ENCODE measurements at regions not wholly inside any gene's neighbourhood (a gene's known extent, or its start where the extent isn't known, plus 50 kb on each side); places are given as distances from the start of the nearest gene placed in this dataset.

DNA sequence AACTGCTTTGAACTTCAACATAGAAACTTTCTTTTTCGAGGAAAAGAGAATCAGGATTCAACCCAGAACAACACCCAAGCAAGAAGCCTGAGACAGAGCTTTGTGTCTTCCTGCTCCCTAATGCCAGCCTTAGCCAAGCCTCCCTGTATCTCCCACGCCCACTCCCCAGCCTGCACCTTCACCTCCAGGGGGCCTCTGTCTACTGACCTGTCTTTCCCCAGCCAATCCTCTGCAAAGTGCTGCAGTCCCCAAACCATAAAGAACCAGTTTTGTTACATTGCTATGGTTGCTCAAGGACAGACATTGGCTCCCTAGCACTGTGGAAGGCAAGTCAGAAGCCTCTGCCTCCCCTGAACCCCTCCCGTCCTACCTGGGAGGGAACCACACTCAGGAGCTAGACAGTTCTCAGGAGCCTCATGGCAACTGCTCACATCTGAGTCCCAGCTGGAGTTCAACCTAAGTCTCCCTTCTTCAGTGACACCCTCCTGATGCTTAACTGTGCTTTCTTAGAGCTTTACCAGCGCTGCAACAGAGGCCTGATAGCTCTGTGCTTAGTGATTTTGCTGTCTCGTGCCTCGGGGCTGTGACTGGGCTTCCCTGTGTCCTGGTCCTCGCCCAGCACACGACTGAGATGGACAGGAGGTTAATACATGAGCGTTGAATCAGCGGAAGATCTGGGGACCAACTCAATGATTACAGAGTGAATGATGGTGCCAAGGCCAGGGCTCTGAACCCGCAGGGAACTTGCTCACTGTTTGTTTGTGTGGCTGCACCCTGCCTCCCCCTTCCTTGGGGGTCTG is 101.5 kb upstream of the DUSP22 start:
- ChIA-PET POLR2A (no interaction called here), CTCF (interaction anchor here (1.1 to 6.4 kb wide), 13 partner anchors 11 to 403 kb away, joined by 3 to 49 read pairs (median 11); partner anchors contain the start of gene IRF4)
- TF ChIP-seq, protein P1, sequence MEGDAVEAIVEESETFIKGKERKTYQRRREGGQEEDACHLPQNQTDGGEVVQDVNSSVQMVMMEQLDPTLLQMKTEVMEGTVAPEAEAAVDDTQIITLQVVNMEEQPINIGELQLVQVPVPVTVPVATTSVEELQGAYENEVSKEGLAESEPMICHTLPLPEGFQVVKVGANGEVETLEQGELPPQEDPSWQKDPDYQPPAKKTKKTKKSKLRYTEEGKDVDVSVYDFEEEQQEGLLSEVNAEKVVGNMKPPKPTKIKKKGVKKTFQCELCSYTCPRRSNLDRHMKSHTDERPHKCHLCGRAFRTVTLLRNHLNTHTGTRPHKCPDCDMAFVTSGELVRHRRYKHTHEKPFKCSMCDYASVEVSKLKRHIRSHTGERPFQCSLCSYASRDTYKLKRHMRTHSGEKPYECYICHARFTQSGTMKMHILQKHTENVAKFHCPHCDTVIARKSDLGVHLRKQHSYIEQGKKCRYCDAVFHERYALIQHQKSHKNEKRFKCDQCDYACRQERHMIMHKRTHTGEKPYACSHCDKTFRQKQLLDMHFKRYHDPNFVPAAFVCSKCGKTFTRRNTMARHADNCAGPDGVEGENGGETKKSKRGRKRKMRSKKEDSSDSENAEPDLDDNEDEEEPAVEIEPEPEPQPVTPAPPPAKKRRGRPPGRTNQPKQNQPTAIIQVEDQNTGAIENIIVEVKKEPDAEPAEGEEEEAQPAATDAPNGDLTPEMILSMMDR (IDR thresholded peaks at IDR 0.05), result peak; percentile 12
- no peak for TF ChIP-seq EZH2 (IDR thresholded peaks at IDR 0.05; ENCODE audit: borderline replicate concordance, insufficient read depth, low read depth, low read length, poor library complexity, severe bottlenecking)
- no peaks in the 10 kb centered on the region for H3K9me3 Mint-ChIP-seq (ENCODE audit: insufficient read depth)
- no peak overlapping the region for H3K9ac ChIP-seq (ENCODE audit: low read length)
- no peak overlapping the region for H2AFZ ChIP-seq (ENCODE audit: insufficient read depth, low read depth, low read length, poor library complexity, severe bottlenecking)
- H3K9me3 ChIP-seq (ENCODE audit: control extremely low read depth in 1 of 3, control insufficient read depth in 2 of 3, insufficient read depth in 1 of 3, low read length in 2 of 3), result no peaks in the 10 kb centered on the region
- intact Hi-C loops (cut with micrococcal nuclease), result no loop called here
- WGBS (ENCODE audit: insufficient coverage), result 79% methylated on average over 11 of the region's 11 CpGs
- H3K79me2 ChIP-seq (ENCODE audit: control insufficient read depth, insufficient read depth, low read length), result no peaks in the 10 kb centered on the region
- H4K20me1 ChIP-seq (ENCODE audit: control insufficient read depth, insufficient read depth, low read length, poor library complexity, severe bottlenecking), result no peaks in the 10 kb centered on the region
- H3K27me3 Mint-ChIP-seq, result no peaks in the 10 kb centered on the region
- H3K27ac ChIP-seq (ENCODE audit: low read length in 2 of 2), result no peak overlapping the region
- no peak for DNase-seq
- H3K4me1 ChIP-seq (ENCODE audit: control insufficient read depth in 2 of 2, insufficient read depth in 2 of 2, low read length in 2 of 2), result peaks cover 54 to 71% of the 10 kb centered on the region in 2 donors
- peak overlapping the region; percentile 51 for H3K27ac Mint-ChIP-seq
- H3K4me3 ChIP-seq (ENCODE audit: control extremely low read depth in 1 of 5, extremely low read depth in 1 of 5, insufficient read depth in 1 of 5, low read depth in 2 of 5, low read length in 4 of 5), result no peak overlapping the region
- H3K36me3 ChIP-seq (replicated peaks in 1 of 2; ENCODE audit: control extremely low read depth in 1 of 2, control insufficient read depth in 1 of 2, extremely low read depth in 1 of 2, insufficient read depth in 2 of 2, low read length in 1 of 2), result no peaks in the 10 kb centered on the region
- no peaks in the 10 kb centered on the region for H3K27me3 ChIP-seq (replicated peaks in 1 of 4; ENCODE audit: control extremely low read depth in 1 of 4, control insufficient read depth in 3 of 4, insufficient read depth in 4 of 4, low read length in 3 of 4)
- H3K4me3 Mint-ChIP-seq, result no peak overlapping the region
- no peak overlapping the region for H3K4me2 ChIP-seq (replicated peaks; ENCODE audit: low read depth, low read length, poor library complexity, severe bottlenecking)
- ATAC-seq (ENCODE audit: low read depth), result no peak
- peaks cover 71% of the 10 kb centered on the region for H3K4me1 Mint-ChIP-seq

Measured in B cell (primary cell).